HG02885 (cell line): ENCODE measurements at regions not wholly inside any gene's neighbourhood (a gene's known extent, or its start where the extent isn't known, plus 50 kb on each side); places are given as distances from the start of the nearest gene placed in this dataset.

Experiments used
- ATAC-seq: cut with Tn5 transposase; IDR thresholded peaks from one replicate; pipeline ENCODE4 v1.9.1; 2021; ENCODE audit warnings: mild to moderate bottlenecking; ENCODE audit not compliant: unreplicated experiment, poor library complexity

- ATAC-seq: no peak
Measured at GRCh38 chr5:159632866-159633265, 283.4 kb upstream of the ADRA1B start.

GRCh38 chr5:159638481-159638880 is 277.8 kb upstream of the ADRA1B start:
- no peak for ATAC-seq

GRCh38 chr5:159638954-159639559 is 277.2 kb upstream of the ADRA1B start:
- ATAC-seq: no peak

- ATAC-seq: no peak
Measured at GRCh38 chr5:159639590-159639989, 276.7 kb upstream of the ADRA1B start.

- ATAC-seq: no peak
Measured at GRCh38 chr5:159640446-159640845, 275.8 kb upstream of the ADRA1B start.

GRCh38 chr5:159640921-159641320 is 275.4 kb upstream of the ADRA1B start:
- no peak for ATAC-seq

GRCh38 chr5:159641371-159642039 is 274.8 kb upstream of the ADRA1B start:
- no peak for ATAC-seq

GRCh38 chr5:159642379-159642778 is 273.9 kb upstream of the ADRA1B start:
- no peak for ATAC-seq

GRCh38 chr5:159644053-159644452 is 272.2 kb upstream of the ADRA1B start:
- ATAC-seq: no peak

- ATAC-seq: no peak
Measured at GRCh38 chr5:159645179-159645846, 271.0 kb upstream of the ADRA1B start.

GRCh38 chr5:159650803-159651202 is 265.5 kb upstream of the ADRA1B start:
- no peak for ATAC-seq

- ATAC-seq: no peak
Measured at GRCh38 chr5:159655757-159656409, 260.4 kb upstream of the ADRA1B start.

- no peak for ATAC-seq
Measured at GRCh38 chr5:159657298-159657697, 259.0 kb upstream of the ADRA1B start.

GRCh38 chr5:159657771-159658170 is 258.5 kb upstream of the ADRA1B start:
- ATAC-seq: no peak

- no peak for ATAC-seq
Measured at GRCh38 chr5:159658266-159658925, 257.9 kb upstream of the ADRA1B start.

GRCh38 chr5:159660401-159660800 is 255.9 kb upstream of the ADRA1B start:
- no peak for ATAC-seq

- no peak for ATAC-seq
Measured at GRCh38 chr5:159663986-159664385, 252.3 kb upstream of the ADRA1B start.

GRCh38 chr5:159667286-159667685 is 249.0 kb upstream of the ADRA1B start:
- ATAC-seq: no peak

- ATAC-seq: no peak
Measured at GRCh38 chr5:159668556-159668955, 247.7 kb upstream of the ADRA1B start.

GRCh38 chr5:159669559-159669958 is 246.7 kb upstream of the ADRA1B start:
- no peak for ATAC-seq

- no peak for ATAC-seq
Measured at GRCh38 chr5:159671886-159672285, 244.4 kb upstream of the ADRA1B start.
